ENCODE measurements at regions not wholly inside any gene's neighbourhood (a gene's known extent, or its start where the extent isn't known, plus 50 kb on each side); places are given as distances from the start of the nearest gene placed in this dataset.

DNA sequence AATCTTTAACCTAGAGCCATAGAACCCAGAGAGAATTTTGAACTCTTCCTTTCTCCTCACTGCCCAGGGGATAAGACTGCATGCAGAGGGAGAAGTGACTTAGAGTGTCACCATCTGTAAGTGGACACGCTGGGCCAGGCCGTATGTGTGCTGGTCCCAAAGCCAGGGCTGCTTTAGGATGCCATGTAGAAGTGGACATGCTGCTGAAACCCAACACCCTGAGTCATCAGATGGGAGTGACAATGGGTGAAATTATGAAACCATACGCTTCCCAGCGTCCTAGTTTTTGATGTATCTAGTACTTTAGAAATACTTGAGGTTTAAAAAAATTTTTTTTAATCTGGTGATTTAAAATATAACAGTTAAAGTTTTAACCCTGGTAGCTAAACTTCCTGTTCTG lies 191.1 kb downstream of the FNDC1 start:
- TF ChIP-seq, protein P1, sequence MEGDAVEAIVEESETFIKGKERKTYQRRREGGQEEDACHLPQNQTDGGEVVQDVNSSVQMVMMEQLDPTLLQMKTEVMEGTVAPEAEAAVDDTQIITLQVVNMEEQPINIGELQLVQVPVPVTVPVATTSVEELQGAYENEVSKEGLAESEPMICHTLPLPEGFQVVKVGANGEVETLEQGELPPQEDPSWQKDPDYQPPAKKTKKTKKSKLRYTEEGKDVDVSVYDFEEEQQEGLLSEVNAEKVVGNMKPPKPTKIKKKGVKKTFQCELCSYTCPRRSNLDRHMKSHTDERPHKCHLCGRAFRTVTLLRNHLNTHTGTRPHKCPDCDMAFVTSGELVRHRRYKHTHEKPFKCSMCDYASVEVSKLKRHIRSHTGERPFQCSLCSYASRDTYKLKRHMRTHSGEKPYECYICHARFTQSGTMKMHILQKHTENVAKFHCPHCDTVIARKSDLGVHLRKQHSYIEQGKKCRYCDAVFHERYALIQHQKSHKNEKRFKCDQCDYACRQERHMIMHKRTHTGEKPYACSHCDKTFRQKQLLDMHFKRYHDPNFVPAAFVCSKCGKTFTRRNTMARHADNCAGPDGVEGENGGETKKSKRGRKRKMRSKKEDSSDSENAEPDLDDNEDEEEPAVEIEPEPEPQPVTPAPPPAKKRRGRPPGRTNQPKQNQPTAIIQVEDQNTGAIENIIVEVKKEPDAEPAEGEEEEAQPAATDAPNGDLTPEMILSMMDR (IDR thresholded peaks at IDR 0.05): no peak
- no peak for TF ChIP-seq POLR2A (IDR thresholded peaks at IDR 0.05)
